Right ventricle myocardium superior (tissue), 1 donor: ENCODE measurements at regions not wholly inside any gene's neighbourhood (a gene's known extent, or its start where the extent isn't known, plus 50 kb on each side); places are given as distances from the start of the nearest gene placed in this dataset.

Experiments
- ATAC-seq: fragments of 200-7000 bp; cut with Tn5 transposase; one replicate; pipeline ENCODE4 v1.9.1; 2020; ENCODE audit warnings: mild to moderate bottlenecking; ENCODE audit not compliant: poor library complexity
- DNase-seq: peaks from one replicate; pipeline ENCODE4 v3.0.0-alpha.2; 2020
- intact Hi-C: fragments of 100-400 bp; cut with DNase I; formaldehyde crosslinking; loops from one replicate; pipeline ENCODE4 v1.11.2; 2022
- donor health status: DM: no; HTN: yes; CAD: no; lungs with severe emphysema.

DNA sequence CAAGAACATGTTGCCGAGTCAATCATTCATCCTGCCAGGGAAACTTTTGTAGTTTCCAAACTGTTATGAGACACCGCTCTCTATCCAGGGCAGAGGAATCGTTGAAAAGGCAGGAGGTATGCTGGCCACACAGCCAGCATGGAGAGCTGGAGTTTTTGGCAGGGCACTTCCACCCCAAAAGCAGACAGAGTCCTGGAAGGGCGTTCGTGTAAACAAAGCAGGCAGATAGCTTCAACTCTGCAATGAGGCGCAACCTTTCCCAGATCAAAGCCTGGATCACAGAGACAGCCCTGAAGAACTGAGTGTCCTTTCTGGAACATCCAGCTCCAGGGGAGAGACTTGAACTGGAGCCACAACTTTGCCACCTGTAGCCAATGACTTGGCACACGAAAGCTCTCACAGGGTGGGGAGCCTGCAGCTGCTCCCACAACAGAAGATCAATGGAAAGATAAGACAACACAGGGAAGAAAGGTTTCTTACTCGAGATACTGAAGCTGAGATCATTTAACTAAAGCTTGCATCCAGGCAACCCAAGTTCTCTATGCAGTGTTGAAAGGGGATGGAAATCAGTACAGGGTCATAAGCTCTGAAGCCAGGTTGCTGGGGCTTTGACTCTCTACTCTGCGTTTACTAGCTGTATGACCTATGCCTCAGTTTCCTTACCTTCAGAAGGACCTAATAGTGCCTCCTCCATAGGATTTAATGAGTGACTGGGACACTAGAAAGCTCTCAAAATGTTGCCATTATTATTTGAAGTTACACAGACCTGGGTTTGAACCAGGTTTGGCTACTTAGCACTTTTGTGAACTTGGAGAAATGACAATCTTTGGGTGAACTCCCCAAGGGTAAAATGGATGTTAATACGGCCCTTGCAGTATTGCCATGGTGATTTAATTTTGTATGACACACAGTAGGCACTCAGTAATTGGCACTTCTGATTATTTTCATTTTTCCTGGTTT is 434.8 kb upstream of the NPVF start:
- intact Hi-C loops: no loop called here
- ATAC-seq (peak; percentile 84), DNase-seq (peak; percentile 50)

DNA sequence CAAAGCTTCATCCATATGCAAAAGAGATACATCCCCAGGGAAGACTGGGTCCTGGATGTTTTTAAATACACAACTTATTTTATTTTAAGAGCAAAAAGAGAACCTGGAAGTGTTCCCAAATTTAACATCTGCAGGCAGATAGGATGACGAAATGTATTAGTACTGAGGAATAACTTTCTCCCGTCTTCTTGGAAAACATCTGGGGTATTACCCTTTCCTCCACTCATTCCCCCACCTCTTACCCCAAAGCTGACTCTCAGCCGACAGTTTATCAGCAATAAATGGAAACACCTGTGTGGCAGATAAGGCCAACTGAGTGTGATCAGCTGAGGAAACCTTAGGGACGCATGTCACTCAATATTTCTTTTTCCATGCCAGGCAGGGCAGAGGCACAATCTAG is 435.6 kb upstream of the NPVF start:
- peak; percentile 68 for ATAC-seq
- intact Hi-C loops: no loop called here
- DNase-seq: no peak

DNA sequence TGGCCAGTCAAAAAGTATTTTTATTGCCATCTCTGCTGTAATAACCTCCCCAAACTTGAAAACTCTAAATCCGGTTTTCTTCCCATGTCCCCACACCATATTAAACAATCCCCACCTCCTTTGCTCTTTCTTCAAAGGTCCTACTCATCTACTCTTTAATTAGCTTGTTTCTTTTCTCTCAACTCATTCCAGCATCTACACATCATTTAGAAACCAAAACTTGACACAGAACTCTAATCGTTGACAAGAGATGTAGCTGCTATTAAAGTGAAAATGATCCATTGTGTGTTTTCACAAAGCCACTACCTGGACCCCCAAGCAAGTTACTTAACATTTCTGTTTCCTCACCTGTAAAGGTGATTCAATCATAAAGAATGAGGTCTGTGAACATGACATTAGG is 436.3 kb upstream of the NPVF start:
- intact Hi-C loops: no loop called here
- no peak for ATAC-seq

DNA sequence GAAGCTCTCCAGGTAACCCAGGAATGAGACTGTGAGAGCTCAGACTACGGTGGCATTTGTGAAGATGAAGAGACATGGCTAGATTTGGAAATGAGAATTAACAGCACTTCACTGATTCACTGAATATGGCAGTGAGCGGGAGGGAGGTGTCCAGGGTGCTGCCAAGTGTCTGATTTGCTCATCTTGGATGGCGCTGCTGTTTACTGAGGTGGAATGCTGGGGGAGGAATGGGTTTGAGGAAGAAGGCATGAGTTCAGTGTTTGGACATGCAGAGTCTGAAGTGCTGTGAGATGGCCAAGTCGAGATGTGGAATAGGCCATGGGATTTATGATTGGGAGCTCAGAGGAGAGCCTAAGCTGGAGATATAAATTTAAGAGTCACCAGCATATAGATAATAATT is 437.1 kb upstream of the NPVF start:
- DNase-seq (no peak), ATAC-seq (no peak)
- intact Hi-C loops: no loop called here

More for the DNA sequence above, 436.3 kb upstream of the NPVF start:
- DNase-seq: no peak

DNA sequence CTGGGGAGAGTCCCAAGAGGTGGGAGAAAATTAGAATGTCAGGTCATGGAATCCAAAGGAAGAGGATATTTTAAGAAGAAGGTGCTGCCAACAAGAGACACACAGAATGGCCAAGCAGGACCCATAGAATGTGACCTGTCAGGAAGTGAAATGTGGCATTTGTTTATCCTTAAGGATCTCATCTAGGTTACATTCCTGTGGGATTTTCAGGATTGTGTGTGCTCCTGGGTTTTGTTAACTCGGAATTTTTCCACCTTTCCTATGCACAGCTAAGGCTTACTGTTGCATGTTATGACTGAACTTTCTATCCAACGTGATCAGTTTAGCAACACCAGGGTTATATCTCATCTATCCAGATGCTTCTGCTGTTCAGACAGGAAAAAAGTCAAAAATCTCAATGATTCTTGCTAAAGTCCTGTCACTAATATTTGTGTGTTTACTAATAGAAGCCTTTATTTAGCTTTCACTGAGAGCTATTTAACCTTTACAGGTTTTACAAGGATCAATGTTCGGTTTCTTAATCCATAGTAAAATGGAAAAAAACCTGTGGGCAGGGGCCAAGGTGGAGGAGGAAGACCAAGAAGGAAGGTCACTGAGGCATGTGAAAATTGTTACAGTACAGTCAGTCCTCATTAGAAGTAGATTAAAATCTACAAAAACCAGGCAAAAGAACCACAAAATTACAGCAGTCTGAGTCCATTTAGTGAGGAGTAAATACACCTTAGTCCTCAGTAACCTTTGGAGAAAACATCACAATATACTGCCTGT is 437.8 kb upstream of the NPVF start:
- ATAC-seq: no peak
- intact Hi-C loops: no loop called here
- no peak for DNase-seq

DNA sequence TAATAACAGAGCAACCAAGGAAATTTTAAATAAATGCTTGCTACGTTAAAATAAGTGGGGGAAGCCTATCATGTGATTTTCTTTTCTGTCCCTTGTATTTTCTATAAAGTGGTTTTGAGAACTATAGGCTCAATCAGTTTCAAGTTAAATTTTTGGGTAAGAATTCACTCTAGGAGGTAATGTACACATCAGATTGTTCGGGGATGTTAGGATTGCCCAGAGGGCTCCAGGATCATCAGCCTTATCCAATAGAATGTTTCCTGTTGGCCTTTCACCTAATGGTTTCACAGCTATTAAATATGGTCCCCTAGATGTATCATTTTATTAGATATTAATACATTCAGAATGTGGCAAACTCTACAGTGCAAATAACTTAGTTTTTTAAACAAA is 438.4 kb upstream of the NPVF start:
- DNase-seq (no peak), ATAC-seq (no peak)
- intact Hi-C loops: no loop called here

DNA sequence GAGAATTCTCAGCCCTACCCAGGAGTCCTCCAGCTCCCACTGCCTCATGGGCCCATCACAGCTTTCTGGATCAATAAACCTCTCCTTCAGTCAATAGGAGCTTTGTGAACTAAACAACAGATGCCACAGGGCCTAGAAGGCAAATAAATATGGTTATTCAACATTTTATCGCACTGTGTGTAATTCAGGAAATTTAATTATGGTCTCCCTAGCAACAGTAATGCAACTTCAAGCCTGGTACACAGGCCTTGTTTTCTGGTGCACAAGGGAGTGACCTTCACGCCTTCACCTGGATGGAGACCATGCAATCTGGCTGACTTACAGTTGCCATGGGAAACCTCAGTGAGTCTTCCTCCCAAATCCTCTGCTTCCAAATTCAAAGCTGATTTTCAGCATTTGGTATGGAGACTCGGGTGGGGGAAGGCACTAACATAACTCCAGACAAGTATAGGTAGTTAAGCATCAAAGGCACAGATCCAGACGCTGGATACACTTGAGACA is 441.0 kb upstream of the NPVF start:
- intact Hi-C loops: no loop called here
- DNase-seq: no peak
- no peak for ATAC-seq

DNA sequence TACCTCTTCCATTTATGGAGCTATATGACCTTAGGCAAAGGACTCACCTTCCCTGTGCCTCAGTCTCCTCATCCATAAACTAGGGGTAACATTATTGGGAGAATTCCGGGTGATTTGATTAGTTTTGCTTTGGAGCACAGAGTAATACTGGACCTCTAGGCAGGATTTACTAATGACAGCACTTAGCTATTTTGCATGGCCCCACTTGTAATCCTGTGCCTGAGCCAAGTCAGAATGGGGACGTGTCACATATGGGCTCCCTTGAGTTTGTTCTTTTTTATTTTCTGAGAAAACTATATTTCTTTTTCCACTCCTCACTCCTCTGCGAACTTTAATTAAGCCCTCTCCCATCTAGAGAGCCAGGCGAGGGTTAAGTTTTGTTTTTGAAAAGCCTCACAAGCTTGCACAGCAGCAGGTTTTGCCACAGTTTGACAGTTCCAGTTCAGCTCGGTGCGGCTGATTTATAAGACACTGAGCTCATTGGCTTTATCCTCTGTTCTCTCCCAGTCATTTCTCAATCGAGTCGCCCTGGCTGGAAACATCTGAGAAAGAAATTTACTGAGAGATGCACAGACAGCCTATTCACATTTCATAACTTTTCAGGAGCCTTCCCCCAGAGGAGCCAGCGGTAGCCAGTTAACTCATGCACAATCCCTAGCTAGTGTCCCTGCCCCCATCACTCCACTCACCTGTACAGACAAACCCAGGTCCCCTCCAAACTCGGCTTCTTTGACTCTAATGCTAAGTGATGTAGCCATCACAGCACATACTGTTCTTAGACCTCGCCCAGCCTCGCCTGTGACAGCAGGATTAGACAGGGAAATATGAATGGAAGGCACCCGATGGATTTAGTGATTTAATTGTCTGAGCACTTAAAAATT is 441.9 kb upstream of the NPVF start:
- DNase-seq: peak; percentile 56
- intact Hi-C loops: no loop called here
- ATAC-seq: peak; percentile 79

DNA sequence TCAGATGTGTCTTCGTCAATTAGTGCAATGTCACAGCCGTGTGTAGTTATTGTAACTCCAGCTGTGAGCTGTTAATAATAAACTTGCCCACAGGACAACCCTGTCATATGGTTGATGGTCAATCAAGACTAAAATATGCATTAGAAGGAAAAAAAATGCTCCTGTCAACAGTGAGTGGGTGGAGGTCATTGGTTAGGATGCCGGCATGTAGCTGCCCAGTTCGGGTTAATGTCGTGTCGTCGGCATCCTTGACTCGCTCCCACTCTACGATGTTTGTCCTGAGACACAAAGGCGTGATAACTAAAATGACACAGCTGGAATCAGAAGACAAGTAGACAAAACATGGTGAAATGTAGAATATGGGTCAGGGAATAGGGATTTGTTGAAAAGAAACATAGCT is 442.8 kb upstream of the NPVF start:
- intact Hi-C loops: no loop called here
- ATAC-seq (no peak), DNase-seq (no peak)

DNA sequence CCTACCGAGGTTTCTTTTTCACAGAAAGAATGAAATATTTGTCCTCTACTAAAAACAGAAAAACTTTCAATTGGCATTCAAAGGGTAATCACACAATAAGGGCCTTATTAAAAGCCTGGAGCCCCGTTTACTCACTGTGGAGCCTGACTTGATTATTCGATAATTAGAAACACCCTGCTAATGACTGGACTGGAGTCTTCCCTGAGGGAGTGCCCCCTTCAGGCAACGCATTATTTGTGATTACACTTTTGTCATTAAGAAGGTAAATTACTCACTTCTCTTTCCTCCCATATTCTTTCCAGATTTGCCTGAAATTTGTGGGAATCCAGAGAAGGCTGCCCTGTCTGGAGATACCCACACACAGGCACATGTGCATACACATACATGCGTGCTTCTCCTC is 444.2 kb upstream of the NPVF start:
- intact Hi-C loops: no loop called here
- DNase-seq (no peak), ATAC-seq (no peak)

DNA sequence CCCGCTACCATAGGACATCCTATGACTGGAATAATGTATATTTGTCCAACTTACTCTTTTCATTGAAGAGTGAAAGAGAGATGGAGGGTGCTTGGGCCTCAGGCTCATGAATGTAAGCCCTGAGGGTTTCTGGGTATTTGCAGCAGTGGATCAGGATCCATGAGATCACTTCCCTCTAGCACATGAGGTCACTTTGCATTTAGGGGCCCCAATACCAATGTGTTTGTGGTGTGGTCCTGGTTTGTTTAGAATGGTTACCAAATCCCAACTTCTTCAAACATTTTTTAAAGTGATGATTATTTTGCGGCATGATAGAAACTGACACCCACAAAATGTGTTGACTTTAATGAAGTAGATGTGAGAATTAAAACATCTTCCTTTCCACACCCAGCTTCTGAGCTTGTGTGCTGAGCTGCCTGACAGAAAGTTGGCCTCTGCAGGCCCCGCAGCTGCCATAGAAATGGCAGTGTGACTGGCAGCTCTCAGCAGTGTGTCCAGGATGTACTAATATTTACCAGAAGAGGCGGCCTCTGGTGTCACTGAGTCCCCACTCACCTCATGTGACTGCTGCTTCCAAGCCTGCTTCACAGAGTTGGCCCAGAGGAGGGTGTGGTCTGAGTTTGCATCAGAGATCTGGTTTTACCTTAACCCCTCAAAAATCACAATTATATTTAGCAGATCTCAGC is 447.6 kb upstream of the NPVF start:
- intact Hi-C loops: no loop called here
- peak; percentile 93 for ATAC-seq
- DNase-seq: peak; percentile 52

DNA sequence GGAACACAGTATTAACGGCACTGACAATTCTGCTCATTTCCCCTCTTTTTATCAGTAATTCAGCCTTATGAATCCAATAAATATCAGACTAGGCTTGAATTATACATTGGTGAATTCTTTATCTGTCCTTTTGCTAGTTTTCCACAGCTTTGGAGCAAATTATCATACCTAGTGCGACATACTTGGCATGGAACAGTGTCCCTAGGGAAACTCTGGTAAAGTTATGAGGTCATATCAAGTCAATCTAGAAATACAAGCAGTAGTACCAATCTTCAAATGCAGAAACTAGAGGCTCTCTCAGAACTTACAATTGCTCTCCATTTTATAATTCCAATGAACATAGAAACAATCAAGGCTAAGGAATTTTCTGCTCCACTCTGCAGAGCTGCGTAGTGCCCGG is 449.3 kb upstream of the NPVF start:
- DNase-seq (no peak), ATAC-seq (no peak)
- intact Hi-C loops: no loop called here

DNA sequence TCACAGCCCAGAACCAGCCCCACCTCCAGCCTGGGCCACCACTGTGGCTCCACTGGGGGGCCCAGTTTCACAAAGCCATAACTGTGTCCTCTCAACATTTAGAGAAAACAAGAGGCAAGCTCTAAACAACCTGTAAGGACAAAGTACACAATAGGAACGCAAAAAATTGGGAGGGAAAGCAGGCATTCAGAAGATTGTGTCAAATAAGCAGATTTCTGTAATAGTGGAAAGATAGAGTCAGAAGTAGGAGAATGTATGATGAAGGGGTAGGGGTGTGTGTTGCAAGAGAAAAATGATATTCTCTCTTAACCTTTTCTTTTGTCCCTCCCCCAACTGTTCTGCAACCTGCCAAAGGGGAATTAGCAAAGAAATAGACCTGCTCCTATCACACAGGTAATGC is 449.9 kb upstream of the NPVF start:
- no peak for ATAC-seq
- DNase-seq: no peak
- intact Hi-C loops: no loop called here

DNA sequence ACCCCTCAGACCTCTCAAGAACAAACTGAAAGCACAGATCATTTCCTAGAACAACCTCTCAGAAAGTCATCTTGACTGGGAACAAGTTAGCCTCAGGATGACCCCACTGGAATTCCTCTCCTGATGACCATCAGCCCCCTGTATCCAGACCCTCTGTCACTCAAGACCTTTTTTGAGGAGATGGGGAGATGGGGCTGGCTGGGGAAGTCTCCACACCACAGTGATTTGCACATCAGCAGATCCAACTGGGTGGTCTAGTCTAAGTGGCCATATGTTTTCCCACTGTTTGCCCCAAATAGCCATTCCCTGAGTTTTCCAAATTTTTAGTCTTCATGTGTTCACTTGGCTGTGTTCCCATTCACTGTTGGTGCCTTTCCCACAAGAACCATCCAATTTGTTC is 452.4 kb upstream of the NPVF start:
- ATAC-seq (no peak), DNase-seq (no peak)
- intact Hi-C loops: no loop called here

DNA sequence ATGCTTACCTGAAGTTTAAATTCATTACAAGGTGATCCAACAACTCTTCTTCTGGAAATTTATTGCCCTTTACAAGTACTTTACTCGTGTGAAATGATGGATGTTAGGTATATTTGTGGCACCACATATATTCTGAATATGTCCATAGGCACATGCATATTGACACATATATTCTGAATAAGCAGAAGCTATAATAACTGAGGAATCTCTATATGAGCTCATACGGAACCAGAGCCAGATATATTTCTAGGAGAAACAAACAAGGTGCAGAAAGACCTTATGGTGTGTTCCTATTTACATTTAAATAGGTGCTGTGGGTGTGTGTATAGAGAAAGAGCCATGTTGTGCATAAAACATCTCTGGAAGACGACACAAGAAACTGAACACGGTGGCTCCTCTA is 456.1 kb upstream of the NPVF start:
- no peak for DNase-seq
- intact Hi-C loops: no loop called here
- ATAC-seq: no peak

DNA sequence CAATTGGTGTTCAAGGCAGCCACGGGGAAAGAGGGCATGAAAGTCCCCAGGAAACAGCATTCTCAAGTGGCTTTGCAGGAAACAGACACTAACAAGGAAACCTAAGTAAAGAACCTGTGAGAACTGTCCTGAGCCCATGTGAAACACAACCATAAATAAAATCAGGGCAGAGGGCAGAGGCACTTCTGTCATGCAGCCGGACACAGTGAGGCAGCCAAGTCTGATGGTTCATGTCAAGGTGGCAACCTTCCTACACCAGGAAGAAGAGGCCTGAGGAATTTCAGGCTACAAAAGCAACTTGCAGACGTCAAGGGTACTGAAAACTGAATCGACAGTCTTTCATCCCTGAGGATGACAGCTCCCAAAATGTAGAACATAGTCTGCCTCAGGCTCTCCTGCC is 458.2 kb upstream of the NPVF start:
- DNase-seq: no peak
- ATAC-seq: peak; percentile 31
- intact Hi-C loops: no loop called here

DNA sequence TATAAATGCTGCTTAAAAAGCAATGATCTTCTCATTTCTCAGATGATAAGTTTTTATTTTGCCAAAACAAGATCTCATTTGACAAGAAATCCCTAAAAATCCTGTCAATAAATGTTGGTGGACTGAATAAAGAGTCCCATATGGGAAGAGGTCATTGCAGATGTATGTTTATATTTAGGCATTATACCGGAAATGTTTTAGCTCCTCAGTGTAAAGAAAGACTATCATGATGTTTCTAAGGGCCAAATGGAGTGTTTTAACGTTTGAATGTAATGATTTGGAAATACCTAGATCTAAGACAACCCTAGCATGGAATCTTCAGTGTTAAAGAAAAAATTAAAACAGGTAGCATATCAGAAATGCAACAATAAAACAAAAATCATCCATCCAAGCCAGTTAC is 457.8 kb upstream of the NFE2L3 start:
- intact Hi-C loops: no loop called here
- DNase-seq (no peak), ATAC-seq (no peak)

DNA sequence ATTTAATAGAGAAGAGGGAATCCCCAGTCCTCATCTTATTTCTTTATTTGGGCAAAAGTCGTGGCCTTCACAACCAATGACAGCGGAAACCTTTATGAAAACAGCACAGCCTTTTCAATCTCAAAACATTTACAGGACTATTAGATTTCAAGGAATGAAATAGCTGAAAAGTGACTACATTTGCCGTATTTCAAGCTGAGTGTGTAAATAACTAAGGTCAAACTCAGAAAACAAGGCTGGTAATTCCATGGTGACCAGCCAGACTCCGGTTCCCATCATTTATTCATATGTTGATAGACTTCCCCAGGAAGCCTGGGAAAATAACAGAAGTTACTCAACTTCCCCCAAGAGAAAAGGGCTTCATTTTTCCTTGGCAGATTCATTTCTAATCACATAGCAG is 457.3 kb upstream of the NFE2L3 start:
- ATAC-seq (peak; percentile 83), DNase-seq (no peak)
- intact Hi-C loops: no loop called here
